ENCODE measurements at regions not wholly inside any gene's neighbourhood (a gene's known extent, or its start where the extent isn't known, plus 50 kb on each side); places are given as distances from the start of the nearest gene placed in this dataset.

DNA sequence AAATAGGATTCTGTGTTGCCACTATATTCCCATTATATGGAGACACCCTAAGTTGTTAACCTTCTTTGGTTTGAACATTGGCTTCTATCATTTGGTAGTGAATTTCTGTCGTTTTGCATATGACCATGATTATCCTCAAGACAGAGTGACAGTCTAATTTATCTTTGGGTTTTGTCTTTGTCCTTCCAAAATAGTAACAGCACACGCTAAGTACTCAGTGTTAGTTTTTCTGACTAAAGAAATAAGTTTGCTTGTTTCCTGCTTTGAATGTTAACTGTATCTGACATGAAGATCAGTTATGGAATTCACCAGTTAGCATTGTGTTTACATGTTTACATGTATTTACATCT lies 352.5 kb upstream of the GRM7 start:
- no peak overlapping the region for H3K27ac ChIP-seq
- DNase-seq (ENCODE audit: low read depth, low spot score): no peak

DNA sequence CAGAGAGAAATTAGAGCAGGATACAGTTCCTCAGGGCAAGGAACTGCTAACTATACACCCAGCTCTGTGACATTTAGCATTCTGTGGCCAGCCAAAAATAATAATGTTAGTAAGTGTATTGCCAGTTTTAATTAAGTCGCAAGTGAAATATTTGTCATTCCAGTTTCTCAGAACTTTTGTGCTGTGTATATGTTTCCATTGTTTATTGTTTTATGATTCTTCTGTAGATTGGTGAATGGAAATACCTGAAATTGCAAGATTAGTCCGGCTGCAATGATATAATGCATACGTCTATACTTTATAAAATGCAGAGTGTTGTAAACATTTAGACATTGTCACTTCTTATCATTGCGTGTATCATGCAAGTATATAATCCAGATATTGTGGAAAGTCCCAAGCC lies 351.3 kb upstream of the GRM7 start:
- DNase-seq (ENCODE audit: low read depth, low spot score): no peak
- no peak overlapping the region for H3K27ac ChIP-seq

DNA sequence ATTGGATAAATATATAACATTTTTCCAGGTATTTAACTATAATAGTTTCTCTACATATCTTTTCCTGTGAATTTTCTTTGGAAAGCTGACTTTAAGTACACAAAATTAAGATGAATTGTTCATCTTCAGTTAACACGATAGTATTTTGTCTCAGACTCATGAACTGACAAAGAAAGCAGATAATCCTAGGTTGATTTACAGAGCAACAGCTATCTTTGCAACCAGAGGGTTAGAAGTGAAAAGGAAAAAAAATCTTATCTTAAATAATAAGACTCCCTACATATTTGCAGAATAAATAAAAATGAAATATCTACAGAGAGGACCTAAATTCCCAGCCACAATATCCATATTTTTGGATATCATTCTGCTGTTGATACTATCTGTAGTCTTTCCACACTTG lies 350.2 kb upstream of the GRM7 start:
- H3K27ac ChIP-seq: no peak overlapping the region
- no peak for DNase-seq (ENCODE audit: low read depth, low spot score)

DNA sequence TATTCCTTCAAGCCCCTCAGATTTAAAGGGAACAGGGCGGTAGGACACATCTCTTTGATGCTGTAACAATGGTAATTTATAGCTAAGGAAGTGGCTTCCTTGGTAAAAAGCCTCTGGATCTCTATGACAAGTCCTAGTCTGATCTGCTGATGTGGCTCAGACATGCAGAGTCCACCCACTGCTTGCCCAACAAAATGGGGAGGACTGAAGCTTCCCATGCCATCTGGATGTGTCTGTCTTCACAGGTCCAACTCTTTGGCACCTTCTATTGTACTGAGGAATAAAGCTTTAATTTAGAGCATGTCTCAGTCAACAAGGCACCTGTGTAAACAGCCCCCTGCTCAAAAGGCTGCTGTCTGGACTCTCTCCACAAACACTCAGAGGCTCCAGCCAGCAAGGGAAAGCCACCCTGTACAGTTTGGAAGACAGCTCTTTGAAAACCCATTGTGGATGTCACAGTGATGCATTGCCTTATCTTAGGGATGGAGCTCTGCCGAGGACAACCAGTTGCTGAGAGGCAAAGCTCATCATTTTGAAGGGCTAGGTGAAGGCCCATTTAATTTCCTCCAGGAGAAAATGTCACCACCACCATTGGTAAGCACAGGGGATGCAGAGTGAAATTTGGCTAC lies 348.6 kb upstream of the GRM7 start:
- no peak overlapping the region for H3K27ac ChIP-seq
- no peak for DNase-seq (ENCODE audit: low read depth, low spot score)

DNA sequence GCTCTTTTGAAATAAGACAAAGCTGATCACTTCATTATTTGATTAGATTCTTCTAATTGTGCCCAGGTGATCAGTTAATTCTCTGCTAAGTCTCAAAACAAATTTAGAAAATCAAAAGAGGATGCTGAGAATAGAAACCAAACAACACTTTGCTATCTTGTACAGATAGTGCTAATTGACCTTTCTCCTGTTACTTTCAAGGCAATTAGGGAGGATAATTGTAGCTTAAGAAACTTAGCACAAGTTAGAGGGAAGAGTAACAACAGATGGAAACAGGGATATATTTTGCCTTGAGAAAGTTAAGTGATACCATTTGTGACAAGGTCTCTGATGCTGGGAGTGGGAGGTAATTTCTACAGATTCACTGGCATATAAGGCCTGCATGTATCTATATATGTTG lies 344.8 kb upstream of the GRM7 start:
- no peak for DNase-seq (ENCODE audit: low read depth, low spot score)
- H3K27ac ChIP-seq: no peak overlapping the region

DNA sequence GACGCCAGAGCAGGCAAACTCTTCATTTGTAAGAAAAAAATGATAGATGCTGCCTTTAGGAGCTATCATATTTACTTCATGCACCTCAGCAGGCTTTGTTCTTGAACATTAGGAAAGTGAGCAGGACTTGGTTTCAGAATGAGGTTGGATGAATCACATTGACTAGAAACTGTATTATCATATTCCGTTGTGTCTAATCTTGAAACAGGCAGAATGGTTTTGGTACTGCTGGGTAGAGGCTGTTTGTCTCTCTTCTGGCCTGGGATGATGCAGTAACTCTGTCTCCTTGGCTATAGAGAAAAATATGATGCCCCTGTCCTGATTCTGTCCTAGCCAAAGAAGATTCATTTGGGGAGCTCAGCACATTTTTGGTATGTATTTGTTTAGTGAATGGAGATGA lies 344.2 kb upstream of the GRM7 start:
- H3K27ac ChIP-seq: no peak overlapping the region
- DNase-seq (ENCODE audit: low read depth, low spot score): no peak

DNA sequence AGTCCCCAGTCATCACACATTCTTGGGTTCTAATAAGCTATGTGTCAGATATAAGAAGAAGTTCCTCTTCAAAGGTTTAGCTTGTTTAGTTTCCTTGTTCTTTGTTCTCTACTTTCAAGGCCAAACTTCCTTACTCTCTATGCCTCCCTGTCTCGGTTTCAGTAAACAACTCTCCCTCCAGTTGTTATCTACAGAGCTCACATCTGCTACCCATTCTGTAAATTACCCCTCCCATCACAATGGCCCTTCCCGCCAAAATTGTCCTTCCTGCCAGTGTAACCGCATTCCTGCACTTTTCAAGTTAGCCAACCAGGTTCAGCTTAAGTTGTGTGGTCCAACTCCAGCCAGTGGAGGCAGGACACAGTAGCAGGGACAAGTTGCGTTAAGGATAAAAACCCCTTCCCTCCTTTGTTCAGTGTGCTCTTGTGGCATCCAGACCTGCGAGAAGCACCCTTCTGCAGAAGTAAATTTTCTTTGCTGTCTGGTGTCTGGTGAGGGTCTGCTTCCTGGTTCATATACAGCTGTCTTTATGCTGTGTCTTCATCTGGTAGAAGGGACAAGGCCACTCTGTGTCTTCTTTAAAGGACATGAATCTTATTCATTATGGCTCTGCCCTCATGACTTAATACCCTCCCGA lies 342.1 kb upstream of the GRM7 start:
- no peak for DNase-seq (ENCODE audit: low read depth, low spot score)
- no peak overlapping the region for H3K27ac ChIP-seq

DNA sequence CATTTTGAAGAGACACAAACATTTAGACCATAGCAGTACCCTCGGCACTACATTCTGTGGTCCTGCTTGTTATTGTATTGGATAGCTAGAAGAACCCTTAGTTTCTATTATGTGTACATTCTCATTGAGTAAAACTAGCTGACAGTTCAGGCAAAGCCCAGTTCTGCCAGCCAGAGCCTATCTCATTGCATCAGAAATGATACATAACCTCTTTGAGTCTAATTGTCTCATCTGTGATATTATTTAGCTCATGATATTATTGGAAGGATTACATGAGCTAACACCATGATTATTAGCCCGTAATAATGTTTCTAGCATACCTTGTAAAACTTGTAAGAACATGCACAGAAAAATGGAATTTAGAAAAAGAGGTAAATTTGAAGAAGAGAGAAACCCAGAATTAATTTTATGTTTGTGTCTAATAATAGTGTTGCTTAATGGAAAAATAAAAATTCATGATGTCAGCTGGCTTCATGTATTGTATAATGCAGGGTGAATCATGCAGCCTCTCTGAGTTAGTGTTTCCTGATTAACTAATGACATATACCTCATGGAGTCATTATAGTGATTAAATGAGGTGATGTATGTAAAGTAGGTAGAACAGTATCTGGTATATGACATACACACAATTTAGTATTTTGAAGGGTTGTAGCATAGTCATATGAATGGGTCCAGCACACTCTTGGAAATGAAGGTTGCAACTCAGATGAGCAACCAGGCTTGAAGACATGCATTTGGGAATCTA lies 339.4 kb upstream of the GRM7 start:
- DNase-seq (ENCODE audit: low read depth, low spot score): no peak
- no peak overlapping the region for H3K27ac ChIP-seq

DNA sequence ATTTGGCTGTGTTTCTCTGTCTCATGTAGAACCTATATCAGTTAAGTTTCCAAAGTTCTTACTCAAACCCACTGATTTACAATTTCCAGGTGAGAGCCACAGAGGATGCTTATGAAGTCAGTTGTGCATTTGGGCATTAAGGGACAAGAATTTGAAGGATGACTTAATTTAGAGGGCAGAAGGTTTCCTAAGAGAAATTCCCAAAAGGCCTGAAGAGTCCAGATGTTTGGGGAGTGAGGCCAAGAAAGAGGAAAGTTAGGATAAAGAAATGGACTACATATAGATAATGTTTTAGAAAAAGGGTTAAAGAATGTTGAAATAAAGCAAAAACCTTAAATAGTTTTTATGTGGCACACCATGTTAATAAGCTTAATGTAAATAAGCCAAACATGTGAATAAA lies 338.7 kb upstream of the GRM7 start:
- H3K27ac ChIP-seq: no peak overlapping the region
- DNase-seq (ENCODE audit: low read depth, low spot score): no peak

DNA sequence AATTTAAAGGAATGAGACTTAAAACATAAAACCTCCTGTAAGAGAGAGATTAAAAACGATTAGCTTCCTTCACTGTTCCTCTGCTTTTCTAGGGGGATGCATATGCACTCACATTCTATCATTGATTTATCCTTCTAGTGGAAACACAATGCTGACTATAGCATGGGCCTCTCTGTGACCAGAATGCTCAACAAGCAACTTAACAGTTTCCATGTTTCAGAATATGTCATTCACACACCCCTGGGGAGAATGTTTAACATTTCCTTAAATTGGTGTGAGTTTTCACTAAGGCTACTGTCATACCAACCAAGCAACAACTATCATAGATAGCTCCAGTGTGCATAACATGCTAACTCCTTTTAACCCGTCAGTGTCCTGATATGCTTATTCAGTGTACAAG lies 337.9 kb upstream of the GRM7 start:
- DNase-seq (ENCODE audit: low read depth, low spot score): no peak
- no peak overlapping the region for H3K27ac ChIP-seq

DNA sequence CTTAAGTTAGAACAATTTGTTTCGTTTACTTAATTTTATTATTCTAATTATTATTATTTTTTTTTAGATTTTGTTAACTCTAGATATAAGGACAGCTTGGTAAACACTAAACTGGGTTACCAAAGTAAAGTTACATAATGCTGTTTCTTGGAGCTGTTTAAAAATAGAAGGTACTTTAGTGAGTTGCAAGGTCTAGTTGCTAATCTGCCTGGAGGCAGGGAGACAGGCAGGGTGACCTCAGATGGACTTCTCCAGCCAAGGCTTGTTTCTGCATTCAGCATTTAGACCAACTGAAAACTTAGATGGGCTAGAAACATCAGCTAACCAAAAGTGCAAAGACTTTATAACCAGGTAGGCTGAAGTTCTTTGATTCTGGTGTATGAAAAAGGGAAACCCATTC lies 336.4 kb upstream of the GRM7 start:
- no peak for DNase-seq (ENCODE audit: low read depth, low spot score)
- H3K27ac ChIP-seq: no peak overlapping the region

DNA sequence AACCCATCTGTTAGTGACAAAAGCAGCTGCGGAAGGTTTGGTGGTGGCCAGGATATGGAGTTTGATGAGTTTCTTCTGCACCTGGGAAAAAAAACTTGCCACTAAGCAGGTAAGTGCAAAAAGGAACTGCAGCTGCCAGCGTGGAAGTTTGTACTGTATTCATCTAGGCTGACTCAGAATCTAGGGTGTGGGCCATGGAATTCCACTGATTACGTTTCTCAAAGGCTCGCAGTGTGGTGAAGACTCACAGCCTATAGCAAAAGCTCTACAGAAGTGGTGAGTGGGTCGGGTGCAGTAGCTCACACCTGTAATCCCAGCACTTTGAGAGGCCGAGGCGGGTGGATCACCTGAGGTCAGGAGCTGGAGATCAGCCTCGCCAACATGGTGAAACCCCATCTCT lies 334.6 kb upstream of the GRM7 start:
- H3K27ac ChIP-seq: no peak overlapping the region
- no peak for DNase-seq (ENCODE audit: low read depth, low spot score)

DNA sequence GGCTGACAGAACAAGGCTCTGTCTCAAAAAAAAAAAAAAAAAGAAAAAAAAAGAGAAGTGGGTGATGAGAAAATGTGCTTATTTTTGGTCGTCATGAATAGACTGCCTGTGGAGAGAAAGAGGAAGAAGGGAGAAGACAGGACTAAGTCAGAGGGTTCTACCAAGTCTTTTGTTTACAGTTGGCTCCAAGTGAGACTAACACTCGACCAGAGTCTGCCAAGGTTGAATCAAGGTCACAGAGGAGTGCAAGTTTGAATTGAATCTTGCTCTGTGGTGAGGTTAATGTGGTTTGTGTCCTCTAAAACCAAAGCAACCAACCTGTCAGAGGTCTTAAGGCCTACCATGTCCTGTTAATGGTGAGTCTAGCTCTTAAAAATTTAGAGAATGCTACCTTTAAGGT lies 334.1 kb upstream of the GRM7 start:
- DNase-seq (ENCODE audit: low read depth, low spot score): no peak

DNA sequence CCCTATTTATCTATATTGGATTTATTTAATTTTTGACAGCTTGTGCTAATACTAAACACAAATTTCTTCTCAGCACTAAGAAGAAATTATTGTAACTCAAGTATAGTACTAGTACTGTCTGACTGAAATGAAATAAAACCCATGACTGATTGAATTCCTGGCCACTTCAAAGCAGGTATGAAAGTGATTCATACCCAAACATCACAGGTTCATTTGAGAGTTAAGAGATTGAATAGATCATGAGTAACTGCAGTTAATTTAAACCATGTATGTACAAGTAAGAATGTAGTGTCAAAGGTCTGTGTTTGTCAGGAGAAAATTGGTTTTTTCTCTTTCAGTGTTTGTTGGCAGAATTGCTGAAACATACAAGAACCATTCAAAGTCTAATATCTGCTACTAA lies 332.0 kb upstream of the GRM7 start:
- no peak overlapping the region for H3K27ac ChIP-seq
- peak; percentile 8 for DNase-seq (ENCODE audit: low read depth, low spot score)

More for the DNA sequence above, 334.1 kb upstream of the GRM7 start:
- H3K27ac ChIP-seq: no peak overlapping the region

DNA sequence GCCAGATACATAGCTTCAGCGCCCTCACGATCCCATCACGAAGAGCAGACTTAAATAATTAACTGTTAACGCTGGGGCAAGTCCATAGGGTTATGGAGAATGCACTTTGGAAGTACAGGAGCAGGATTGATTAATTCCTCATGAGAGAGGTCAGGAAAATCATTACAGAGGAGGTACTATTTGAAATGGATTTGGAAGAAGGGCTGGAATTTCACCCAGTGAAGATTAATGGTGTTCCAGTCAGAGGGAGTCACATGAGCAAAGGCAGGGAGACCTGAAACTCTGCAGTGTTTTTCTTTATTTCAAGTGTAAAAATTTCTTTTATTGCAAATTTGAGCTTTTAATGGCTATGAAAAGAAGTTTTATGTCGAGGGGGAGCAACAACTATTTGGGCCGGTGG lies 329.8 kb upstream of the GRM7 start:
- H3K27ac ChIP-seq: no peak overlapping the region
- DNase-seq (ENCODE audit: low read depth, low spot score): no peak

DNA sequence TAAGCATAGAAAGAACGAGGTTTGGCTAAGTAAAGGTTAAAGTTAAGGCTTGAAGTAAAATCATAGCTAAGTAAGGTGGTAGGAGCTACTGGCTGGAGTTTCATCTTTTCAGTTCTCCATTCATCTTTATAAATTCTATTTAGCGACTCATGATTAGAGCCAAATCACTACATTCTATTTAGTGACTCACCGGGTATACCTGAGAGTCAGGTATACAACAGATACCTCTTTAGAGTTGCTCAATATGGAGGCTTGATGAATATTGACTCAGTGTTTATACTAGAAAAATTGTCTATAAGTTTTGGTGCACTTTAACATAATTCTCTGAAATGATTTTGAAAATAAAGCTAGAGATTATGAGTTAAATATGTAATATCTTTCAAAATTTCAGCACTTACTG lies 328.8 kb upstream of the GRM7 start:
- DNase-seq (ENCODE audit: low read depth, low spot score): no peak
- no peak overlapping the region for H3K27ac ChIP-seq

DNA sequence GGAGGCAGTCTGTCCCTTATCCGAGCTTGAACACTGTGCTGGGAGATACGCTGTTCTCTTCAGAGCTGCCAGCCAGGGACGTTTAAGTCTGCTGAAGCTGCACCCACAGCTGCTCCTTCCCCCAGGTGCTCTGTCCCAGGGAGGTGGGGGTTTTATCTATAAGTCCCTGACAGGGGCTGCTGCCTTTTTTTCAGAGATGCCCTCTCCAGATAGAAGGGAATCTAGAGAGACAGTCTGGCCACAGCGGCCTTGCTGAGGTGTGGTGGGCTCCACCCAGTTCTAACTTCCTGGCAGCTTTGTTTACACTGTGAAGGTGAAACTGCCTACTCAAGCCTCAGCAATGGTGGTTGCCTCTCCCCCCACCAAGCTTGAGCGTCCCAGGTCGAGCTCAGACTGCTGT lies 319.9 kb upstream of the GRM7 start:
- no peak overlapping the region for H3K27ac ChIP-seq
- DNase-seq (ENCODE audit: low read depth, low spot score): no peak

DNA sequence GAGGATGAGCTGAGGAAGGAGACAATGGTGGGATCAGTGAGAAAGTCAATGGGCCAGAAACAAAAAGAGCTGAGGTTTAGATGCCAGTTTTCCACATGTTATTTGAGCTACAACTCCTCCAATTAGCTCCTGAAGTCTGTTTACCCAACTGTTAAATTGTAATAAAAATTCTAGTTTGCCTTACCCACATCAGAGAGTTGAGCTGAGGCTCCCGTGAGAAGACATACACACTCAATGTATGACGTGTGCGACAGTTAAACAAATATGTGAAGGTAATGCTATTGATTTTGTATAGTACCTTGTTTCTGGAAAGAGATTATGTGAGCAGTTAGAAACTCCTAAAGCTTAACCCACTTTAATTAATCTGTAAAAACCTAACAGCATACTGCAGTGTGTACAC lies 318.1 kb upstream of the GRM7 start:
- no peak for DNase-seq (ENCODE audit: low read depth, low spot score)
- no peak overlapping the region for H3K27ac ChIP-seq

DNA sequence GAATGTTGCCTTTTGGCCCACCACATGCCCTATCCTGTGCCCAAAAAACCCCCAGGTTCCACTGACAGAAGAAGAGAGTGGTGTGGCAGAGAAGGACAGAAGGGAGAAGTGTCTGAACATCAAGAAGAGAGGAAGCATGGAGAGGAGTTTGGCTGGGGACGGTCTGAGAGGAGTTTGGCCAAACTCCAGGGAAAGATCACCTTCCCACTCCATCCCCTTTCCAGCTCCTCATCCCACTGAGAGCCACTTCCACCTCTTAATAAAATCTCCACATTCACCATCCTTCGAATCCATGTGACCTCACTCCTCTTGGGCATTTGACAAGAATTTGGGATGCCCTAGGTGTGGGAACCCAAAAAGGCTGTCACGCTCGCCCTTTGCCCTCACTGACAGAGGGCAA lies 311.6 kb upstream of the GRM7 start:
- no peak overlapping the region for H3K27ac ChIP-seq
- no peak for DNase-seq (ENCODE audit: low read depth, low spot score)

DNA sequence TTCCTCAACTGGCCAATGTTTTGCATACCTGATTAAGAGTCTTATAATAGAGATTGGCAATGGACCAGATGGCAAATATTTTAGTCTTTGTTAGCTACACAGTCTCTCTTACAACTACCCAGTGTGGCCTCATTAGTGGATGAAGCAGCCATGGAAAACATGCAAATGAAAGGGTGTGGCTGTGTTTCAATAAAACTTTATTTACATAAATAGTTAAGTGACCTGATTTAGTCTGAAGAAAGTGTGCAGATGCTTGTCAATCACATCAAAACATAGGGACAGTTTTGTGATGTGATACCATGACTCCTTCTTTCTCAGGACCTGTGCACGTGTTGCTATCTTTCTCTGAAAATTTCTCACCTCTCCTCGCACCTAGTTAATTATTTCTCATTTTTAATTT lies 309.8 kb upstream of the GRM7 start:
- no peak overlapping the region for H3K27ac ChIP-seq
- DNase-seq (ENCODE audit: low read depth, low spot score): no peak

DNA sequence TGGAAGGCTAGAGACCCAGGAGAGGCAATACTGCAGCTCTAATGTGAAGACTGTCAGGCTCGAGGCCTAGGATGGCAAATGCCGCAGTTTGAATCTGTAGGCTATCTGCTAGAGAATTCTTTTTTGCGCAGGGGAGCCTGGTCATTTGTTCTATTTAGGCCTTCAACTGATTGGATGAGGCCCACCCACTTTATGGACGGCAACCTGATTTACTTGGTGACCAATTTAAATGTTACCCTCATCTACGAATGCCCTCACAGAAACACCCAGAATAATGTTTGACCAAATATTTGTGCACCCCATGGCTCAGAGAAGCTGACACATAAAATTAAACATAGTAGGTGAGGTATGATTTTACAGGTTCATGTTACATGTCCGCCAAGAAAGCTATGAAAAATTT lies 300.7 kb upstream of the GRM7 start:
- H3K27ac ChIP-seq: no peak overlapping the region
- no peak for DNase-seq (ENCODE audit: low read depth, low spot score)

DNA sequence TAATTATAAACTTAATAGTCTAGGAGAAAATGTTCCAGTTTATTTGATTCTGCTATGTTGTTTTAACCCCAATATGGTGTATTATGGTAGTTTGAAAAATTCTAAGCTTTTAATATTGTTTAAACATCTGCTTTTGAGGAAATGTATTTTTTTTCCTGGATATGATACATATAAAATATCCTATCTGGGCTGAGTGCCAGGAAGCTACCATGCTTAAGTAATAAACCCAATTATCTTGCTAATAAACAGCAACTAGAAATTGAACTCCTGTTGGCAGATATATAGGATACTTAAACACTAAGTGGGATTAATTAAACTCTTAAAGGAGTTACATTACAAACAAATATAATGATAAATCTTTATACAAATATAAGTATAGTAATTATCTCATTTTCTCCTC lies 293.7 kb upstream of the GRM7 start:
- no peak overlapping the region for H3K27ac ChIP-seq
- DNase-seq (ENCODE audit: low read depth, low spot score): no peak
